Fibroblast of lung (primary cell): ENCODE measurements at regions not wholly inside any gene's neighbourhood (a gene's known extent, or its start where the extent isn't known, plus 50 kb on each side); places are given as distances from the start of the nearest gene placed in this dataset.

Source experiments
- CTCF ChIP-seq, 2 donors: IDR thresholded peaks in 1 of 2; conservative IDR thresholded peaks in 1 of 2; 1 replicate in 1 of 2; 2 replicates in 1 of 2; pipeline ENCODE4 v1.5.1; 2011 to 2012; ENCODE audit warnings: low read length in 2 of 2, control low read depth in 1 of 2, inconsistent platforms in 1 of 2, low read depth in 1 of 2, mild to moderate bottlenecking in 1 of 2
- EZH2 ChIP-seq: IDR thresholded peaks from 2 replicates; pipeline ENCODE4 v1.5.1; 2012; ENCODE audit warnings: low read length, control low read depth, mild to moderate bottlenecking; ENCODE audit errors: missing control alignments

- no peak for TF ChIP-seq CTCF (conservative IDR thresholded peaks at IDR 0.05 in 1 of 2, IDR thresholded peaks at IDR 0.05 in 1 of 2; ENCODE audit: low read depth in 1 of 2, low read length in 2 of 2)
- TF ChIP-seq EZH2, result no peak
These were observed 514.4 kb upstream of the LCORL start for GRCh38 chr4:18535948-18536347.
